BE2C (cell line): ENCODE measurements at regions not wholly inside any gene's neighbourhood (a gene's known extent, or its start where the extent isn't known, plus 50 kb on each side); places are given as distances from the start of the nearest gene placed in this dataset.
"Not testable (repeated sequence)": the region's sequence is repeated elsewhere in the genome, so short reads cannot be mapped to it uniquely, and the experiment has no call there.

ENCODE experiments used
- DNase-seq: peaks from one replicate; pipeline ENCODE4 v3.0.0-alpha.2; 2020
- H3K27me3 ChIP-seq: fragments of 250-450 bp; sonication (Bioruptor Pico); 2 replicates; pipeline ENCODE4 v1.5.1; 2020; ENCODE audit warnings: mild to moderate bottlenecking
- H3K36me3 ChIP-seq: fragments of 250-450 bp; sonication (Bioruptor Pico); 2 replicates; pipeline ENCODE4 v1.5.1; 2020; ENCODE audit warnings: mild to moderate bottlenecking
- H3K4me1 ChIP-seq: fragments of 250-450 bp; sonication (Bioruptor Pico); 2 replicates; pipeline ENCODE4 v1.5.1; 2020
- H3K4me3 ChIP-seq: 2 replicates; pipeline ENCODE4 v1.5.1; 2011; ENCODE audit warnings: low read depth, low read length
- H3K9me3 ChIP-seq: fragments of 250-450 bp; sonication (Bioruptor Pico); 2 replicates; pipeline ENCODE4 v1.5.1; 2020
- TF ChIP-seq, protein P1 (sequence below): IDR thresholded peaks from 2 replicates; pipeline ENCODE4 v1.5.1; 2012; ENCODE audit warnings: mild to moderate bottlenecking, low read depth, low read length

DNA sequence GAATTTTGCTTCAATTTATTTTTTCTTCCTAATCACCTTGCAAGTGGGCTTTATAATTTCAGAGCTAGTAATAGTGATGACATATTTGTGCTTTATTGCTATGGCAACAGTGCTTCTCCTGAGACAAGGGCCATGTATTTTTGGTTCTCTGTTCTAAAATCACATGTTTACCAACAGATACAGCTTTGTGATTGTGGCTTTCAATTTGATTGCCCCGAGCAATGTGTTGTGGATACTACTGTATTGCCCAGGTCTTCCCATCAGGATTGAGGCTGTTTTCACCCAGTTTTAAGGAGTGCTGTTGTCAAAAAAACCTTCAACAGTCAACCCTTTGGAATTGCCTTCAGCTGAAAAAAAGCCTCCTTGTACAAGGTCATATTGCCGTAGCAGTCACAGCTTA, 841.4 kb upstream of the VRK2 start:
- Histone ChIP-seq H3K4me3 (no peak overlapping the region), H3K4me1 (no peaks in the 10 kb centered on the region), H3K27me3 (no peaks in the 10 kb centered on the region), H3K36me3 (no peaks in the 10 kb centered on the region), H3K9me3 (no peaks in the 10 kb centered on the region)
- no peak for DNase-seq
- TF ChIP-seq, protein P1, sequence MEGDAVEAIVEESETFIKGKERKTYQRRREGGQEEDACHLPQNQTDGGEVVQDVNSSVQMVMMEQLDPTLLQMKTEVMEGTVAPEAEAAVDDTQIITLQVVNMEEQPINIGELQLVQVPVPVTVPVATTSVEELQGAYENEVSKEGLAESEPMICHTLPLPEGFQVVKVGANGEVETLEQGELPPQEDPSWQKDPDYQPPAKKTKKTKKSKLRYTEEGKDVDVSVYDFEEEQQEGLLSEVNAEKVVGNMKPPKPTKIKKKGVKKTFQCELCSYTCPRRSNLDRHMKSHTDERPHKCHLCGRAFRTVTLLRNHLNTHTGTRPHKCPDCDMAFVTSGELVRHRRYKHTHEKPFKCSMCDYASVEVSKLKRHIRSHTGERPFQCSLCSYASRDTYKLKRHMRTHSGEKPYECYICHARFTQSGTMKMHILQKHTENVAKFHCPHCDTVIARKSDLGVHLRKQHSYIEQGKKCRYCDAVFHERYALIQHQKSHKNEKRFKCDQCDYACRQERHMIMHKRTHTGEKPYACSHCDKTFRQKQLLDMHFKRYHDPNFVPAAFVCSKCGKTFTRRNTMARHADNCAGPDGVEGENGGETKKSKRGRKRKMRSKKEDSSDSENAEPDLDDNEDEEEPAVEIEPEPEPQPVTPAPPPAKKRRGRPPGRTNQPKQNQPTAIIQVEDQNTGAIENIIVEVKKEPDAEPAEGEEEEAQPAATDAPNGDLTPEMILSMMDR: no peak

DNA sequence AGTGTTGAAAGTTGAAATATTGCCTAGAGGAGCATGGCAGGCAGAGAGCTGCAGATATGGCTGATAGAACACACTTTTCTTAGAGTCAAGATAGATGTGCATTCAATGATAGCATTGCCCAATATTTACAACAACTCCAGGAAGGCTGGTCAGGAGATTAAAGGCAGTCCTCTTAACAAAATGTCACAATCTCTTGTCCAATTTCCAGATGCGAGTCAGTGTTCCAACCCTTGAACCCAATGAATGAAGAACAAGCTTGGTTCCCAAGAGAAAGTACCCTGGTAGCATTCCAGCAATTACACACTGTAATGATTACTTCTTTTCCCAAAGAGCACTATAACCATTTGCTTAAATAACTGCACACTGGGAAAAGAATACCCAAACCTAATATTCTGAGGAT, 839.4 kb upstream of the VRK2 start:
- TF ChIP-seq, protein P1: no peak

DNA sequence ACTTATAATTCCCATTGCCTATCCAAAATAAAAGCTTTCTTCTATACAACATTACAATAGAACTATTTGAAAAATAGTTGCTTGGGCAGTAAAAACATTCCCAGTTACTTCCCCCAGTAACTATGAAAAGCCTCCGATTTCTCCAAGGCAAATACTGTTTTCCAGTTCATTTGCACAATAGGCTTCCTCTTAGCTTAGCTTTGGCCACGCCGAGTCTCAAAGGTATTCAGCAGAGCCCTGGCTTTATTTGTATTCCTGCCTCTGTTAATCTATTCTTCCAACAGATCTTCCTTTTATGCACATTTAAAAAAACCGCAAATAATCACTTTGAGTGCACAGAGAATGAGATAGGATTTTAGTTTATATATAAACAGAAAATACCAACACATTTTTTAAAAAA, 836.8 kb upstream of the VRK2 start:
- no peak for DNase-seq
- TF ChIP-seq, protein P1: no peak
- Histone ChIP-seq H3K4me3 (no peak overlapping the region), H3K4me1 (no peaks in the 10 kb centered on the region), H3K36me3 (no peaks in the 10 kb centered on the region), H3K27me3 (no peaks in the 10 kb centered on the region), H3K9me3 (no peaks in the 10 kb centered on the region)

More for the DNA sequence above, 839.4 kb upstream of the VRK2 start:
- no peak for DNase-seq
- no peaks in the 10 kb centered on the region for H3K9me3 ChIP-seq
- no peaks in the 10 kb centered on the region for H3K36me3 ChIP-seq
- no peaks in the 10 kb centered on the region for H3K27me3 ChIP-seq
- H3K4me1 ChIP-seq: no peaks in the 10 kb centered on the region
- no peak overlapping the region for H3K4me3 ChIP-seq

DNA sequence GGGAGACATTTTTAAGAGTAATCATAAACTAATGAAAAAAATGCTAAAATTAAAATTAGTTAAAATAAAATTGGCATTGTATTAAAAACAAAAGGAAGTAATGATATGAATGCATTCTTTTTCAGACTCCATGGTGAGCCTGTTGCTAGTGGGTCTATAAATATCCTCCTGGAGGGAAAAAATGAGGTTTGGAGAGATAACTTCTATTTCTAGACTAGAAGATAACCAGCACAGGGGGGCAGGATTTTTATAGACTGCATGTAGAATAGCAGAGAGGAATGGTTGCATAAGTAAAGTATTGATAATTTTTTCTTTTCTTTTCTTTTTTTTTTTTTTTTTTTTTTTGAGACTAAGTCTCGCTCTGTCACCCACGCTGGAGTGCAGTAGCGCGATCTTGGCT, 835.8 kb upstream of the VRK2 start:
- DNase-seq: no peak

DNA sequence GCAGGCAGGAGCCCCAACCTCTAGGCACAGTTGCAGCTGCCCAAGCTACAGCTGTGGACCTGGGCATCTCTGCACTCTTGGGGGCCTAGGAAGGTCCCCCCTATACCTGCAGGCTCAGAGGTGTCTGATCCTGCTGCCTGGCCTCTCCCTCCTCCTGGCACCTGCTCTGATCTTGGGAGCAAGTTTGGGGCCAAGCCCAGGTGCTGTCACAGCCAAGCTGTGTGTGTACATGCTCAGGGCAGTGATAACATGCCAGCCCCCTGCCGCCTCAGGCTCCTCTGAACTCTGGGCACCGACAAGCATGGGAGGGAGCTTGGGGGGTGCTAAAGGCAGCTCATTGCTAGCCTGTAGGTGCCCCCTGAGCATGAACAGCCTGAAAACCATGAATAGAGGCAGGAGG, 829.6 kb upstream of the VRK2 start:
- H3K9me3 ChIP-seq: no peaks in the 10 kb centered on the region
- H3K27me3 ChIP-seq: no peaks in the 10 kb centered on the region
- TF ChIP-seq, protein P1: no peak
- no peaks in the 10 kb centered on the region for H3K36me3 ChIP-seq
- no peak overlapping the region for H3K4me3 ChIP-seq
- no peak for DNase-seq
- no peaks in the 10 kb centered on the region for H3K4me1 ChIP-seq

More for the DNA sequence above, 835.8 kb upstream of the VRK2 start:
- H3K27me3 ChIP-seq: no peaks in the 10 kb centered on the region
- H3K36me3 ChIP-seq: no peaks in the 10 kb centered on the region
- TF ChIP-seq, protein P1: no peak
- H3K4me1 ChIP-seq: no peaks in the 10 kb centered on the region
- no peak overlapping the region for H3K4me3 ChIP-seq
- no peaks in the 10 kb centered on the region for H3K9me3 ChIP-seq

DNA sequence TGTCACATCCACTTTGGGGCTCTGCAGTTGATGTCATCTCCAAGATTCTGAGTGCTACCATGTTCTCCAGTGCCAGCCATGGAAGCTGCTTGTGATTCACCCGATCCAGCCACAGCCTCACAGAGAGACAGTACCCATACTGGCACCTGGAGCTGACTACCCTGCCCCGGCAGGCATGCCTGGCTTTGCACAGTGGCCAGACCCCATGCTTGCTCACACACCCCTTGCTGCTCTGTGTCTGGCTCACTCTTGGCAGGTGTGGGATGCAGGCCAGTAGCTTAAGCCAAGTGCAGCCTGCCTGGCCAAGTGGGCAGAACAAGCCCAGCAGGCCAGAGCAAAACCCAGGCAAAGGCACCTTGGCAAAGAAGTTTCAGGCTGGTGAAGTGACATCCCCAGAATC, 828.4 kb upstream of the VRK2 start:
- no peaks in the 10 kb centered on the region for H3K4me1 ChIP-seq
- no peaks in the 10 kb centered on the region for H3K36me3 ChIP-seq
- no peak overlapping the region for H3K4me3 ChIP-seq
- TF ChIP-seq, protein P1: no peak
- no peak for DNase-seq
- H3K9me3 ChIP-seq: no peaks in the 10 kb centered on the region
- no peaks in the 10 kb centered on the region for H3K27me3 ChIP-seq

DNA sequence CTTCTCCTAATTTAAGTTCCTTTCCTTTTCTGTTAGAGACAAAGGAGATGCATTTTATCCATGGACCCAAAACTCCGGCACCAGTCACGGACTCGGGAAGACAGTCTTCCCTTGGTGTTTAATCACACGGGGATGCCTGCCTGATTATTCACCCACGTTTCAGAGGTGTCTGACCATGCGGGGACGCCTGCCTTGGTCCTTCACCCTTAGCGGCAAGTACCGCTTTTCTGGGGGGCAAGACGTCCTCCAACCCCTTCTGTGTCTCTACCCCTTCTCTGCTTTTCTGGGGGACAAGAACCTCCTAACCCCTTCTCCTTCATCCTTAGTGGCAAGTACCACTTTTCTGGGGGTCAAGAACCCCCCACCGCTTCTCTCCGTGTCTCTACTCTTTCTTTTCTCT, 816.9 kb upstream of the VRK2 start:
- DNase-seq, H3K4me1 ChIP-seq: not testable (repeated sequence)

DNA sequence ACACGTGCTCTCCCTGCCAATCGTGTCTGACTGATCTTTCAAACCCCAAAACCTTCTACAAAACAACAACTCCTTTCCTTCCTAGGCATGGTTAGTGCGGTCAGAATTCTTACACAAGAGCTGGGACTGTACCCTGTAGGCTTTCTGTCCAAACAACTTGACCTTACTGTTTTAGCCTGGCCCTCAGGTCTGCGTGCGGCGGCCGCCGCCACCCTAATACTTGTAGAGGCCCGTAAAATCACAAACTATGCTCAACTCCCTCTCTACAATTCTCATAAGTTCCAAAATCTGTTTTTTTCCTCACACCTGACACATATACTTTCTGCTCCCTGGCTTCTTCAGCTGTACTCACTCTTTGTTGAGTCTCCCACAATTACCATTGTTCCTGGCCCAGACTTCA, 814.3 kb upstream of the VRK2 start:
- not testable (repeated sequence) for H3K9me3 ChIP-seq, H3K4me3 ChIP-seq, DNase-seq, H3K4me1 ChIP-seq, H3K27me3 ChIP-seq, H3K36me3 ChIP-seq

More for the DNA sequence above, 816.9 kb upstream of the VRK2 start:
- not testable (repeated sequence) for H3K9me3 ChIP-seq, H3K27me3 ChIP-seq, H3K4me3 ChIP-seq, H3K36me3 ChIP-seq

DNA sequence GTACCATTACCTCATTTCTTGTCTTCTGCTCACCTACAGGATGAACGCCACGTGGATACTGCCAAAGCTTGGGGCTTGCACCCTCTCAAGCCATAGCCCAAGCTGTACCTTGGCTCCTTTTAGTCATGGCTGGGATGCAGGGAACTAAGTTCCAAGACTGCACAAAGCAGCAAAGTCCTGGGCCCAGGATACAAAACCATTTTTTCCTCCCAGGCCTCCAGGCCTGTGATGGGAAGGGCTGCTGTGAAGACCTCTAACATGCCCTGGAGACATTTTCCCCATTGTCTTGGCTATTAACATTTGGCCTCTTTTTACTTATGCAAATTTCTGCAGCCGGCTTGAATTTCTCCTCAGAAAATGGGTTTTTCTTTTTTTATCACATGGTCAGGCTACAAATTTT, 795.1 kb upstream of the VRK2 start:
- not testable (repeated sequence) for H3K9me3 ChIP-seq, H3K36me3 ChIP-seq, DNase-seq, H3K4me3 ChIP-seq, H3K4me1 ChIP-seq, H3K27me3 ChIP-seq

DNA sequence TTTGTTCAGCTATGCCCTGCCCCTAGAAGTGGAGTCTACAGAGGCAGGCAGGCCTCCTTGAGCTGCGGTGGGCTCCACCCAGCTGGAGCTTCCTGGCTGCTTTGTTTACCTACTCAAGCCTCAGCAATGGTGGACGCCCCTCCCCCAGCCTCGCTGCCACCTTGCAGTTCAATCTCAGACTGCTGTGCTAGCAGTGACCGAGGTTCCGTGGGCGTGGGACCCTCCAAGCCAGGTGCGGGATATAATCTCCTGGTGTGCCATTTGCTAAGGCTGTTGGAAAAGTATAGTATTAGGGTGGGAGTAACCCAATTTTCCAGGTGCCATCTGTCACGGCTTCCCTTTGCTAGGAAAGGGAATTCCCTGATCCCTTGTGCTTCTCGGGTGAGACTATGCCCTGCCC, 770.2 kb upstream of the VRK2 start:
- not testable (repeated sequence) for H3K4me1 ChIP-seq, H3K27me3 ChIP-seq, H3K4me3 ChIP-seq, H3K9me3 ChIP-seq, H3K36me3 ChIP-seq, DNase-seq
